IMR-90 (cell line): ENCODE measurements at regions not wholly inside any gene's neighbourhood (a gene's known extent, or its start where the extent isn't known, plus 50 kb on each side); places are given as distances from the start of the nearest gene placed in this dataset.

ENCODE experiments used
- ATAC-seq: fragments of 200-7000 bp; cut with Tn5 transposase; 2 replicates; pipeline ENCODE4 v1.9.1; 2020; ENCODE audit warnings: low read depth, mild to moderate bottlenecking, moderate library complexity
- BruUV-seq: library from RNA; stranded (reverse); fragments of 400-500 nt; replicated peaks from 2 replicates; lab custom pipeline; 2021; lab: Mats Ljungman, UMichigan
- CTCF ChIA-PET: fragments of 300-600 bp; formaldehyde crosslinking; extraction: SDS; loops from one replicate; lab custom pipeline; 2021; ENCODE audit warnings: antibody characterized with exemption; lab: Yijun Ruan, JAX
- POLR2A ChIA-PET: fragments of 300-600 bp; sonication (Branson Sonifier 250); formaldehyde crosslinking; loops from one replicate; lab custom pipeline; 2022; ENCODE audit warnings: antibody characterized with exemption; ENCODE audit not compliant: unreplicated experiment; lab: Charles Lee
- DNase-seq: peaks from one replicate; pipeline ENCODE4 v3.0.0; 2013
- H2AFZ ChIP-seq: replicated peaks from 2 replicates; pipeline ENCODE3; 2013; ENCODE audit warnings: low read length, mild to moderate bottlenecking; ENCODE audit not compliant: poor library complexity
- H2AK5ac ChIP-seq: 2 replicates; pipeline ENCODE4 v1.6.1; 2013; ENCODE audit warnings: low read depth, low read length, inconsistent platforms
- H2AK9ac ChIP-seq: replicated peaks from 2 replicates; pipeline ENCODE3; 2013; ENCODE audit warnings: mild to moderate bottlenecking, low read depth, low read length, moderate library complexity; ENCODE audit not compliant: poor library complexity
- H2BK120ac ChIP-seq: 2 replicates; pipeline ENCODE4 v1.6.1; 2013; ENCODE audit warnings: low read depth, low read length, inconsistent platforms
- H2BK15ac ChIP-seq: 3 replicates; pipeline ENCODE4 v1.6.1; 2013; ENCODE audit warnings: low read depth, low read length, inconsistent platforms
- H2BK20ac ChIP-seq: 2 replicates; pipeline ENCODE4 v1.6.1; 2013; ENCODE audit warnings: low read depth, mild to moderate bottlenecking, inconsistent platforms, low read length, moderate library complexity
- H2BK5ac ChIP-seq: 2 replicates; pipeline ENCODE4 v1.6.1; 2013; ENCODE audit warnings: mild to moderate bottlenecking, low read depth, low read length, inconsistent platforms; ENCODE audit not compliant: poor library complexity, severe bottlenecking
- H3K14ac ChIP-seq: replicated peaks from 2 replicates; pipeline ENCODE4 v1.6.1; 2013; ENCODE audit warnings: low read depth, low read length, inconsistent platforms
- H3K18ac ChIP-seq: 2 replicates; pipeline ENCODE4 v1.6.1; 2013; ENCODE audit warnings: low read depth, low read length, control low read depth
- H3K23ac ChIP-seq: 2 replicates; pipeline ENCODE4 v1.6.1; 2013; ENCODE audit warnings: low read depth, low read length, inconsistent platforms
- H3K27ac ChIP-seq: 2 replicates; pipeline ENCODE4 v1.5.1; 2013; ENCODE audit warnings: mild to moderate bottlenecking, control low read depth, low read length; ENCODE audit not compliant: insufficient read depth
- H3K27me3 ChIP-seq: 2 replicates; pipeline ENCODE4 v1.6.1; 2013; ENCODE audit warnings: low read length; ENCODE audit not compliant: control insufficient read depth, insufficient read depth
- H3K36me3 ChIP-seq: 2 replicates; pipeline ENCODE4 v1.6.1; 2013; ENCODE audit warnings: low read length, mixed read lengths; ENCODE audit not compliant: control insufficient read depth, insufficient read depth
- H3K4ac ChIP-seq: 2 replicates; pipeline ENCODE4 v1.6.1; 2013; ENCODE audit warnings: low read depth, low read length, inconsistent platforms
- H3K4me1 ChIP-seq: 2 replicates; pipeline ENCODE4 v1.6.1; 2013; ENCODE audit warnings: low read length, mixed read lengths; ENCODE audit not compliant: control insufficient read depth, insufficient read depth
- H3K4me2 ChIP-seq: 2 replicates; pipeline ENCODE4 v1.6.1; 2013; ENCODE audit warnings: low read depth, mild to moderate bottlenecking, control low read depth, low read length, moderate library complexity
- H3K4me3 ChIP-seq: 2 replicates; pipeline ENCODE4 v1.5.1; 2013; ENCODE audit warnings: low read depth, mild to moderate bottlenecking, control low read depth, low read length, moderate library complexity; ENCODE audit not compliant: insufficient read depth
- H3K56ac ChIP-seq: 2 replicates; pipeline ENCODE4 v1.6.1; 2013; ENCODE audit warnings: low read length, inconsistent platforms; ENCODE audit not compliant: insufficient read depth; ENCODE audit errors: extremely low read depth
- H3K79me1 ChIP-seq, 2 experiments: 2 replicates each; pipeline ENCODE4 v1.6.1; 2013; ENCODE audit warnings: low read length in 2 of 2, inconsistent platforms in 1 of 2, low read depth in 1 of 2
- H3K9ac ChIP-seq: 2 replicates; pipeline ENCODE4 v1.6.1; 2013; ENCODE audit warnings: low read depth, low read length, control low read depth
- H3K9me1 ChIP-seq: 2 replicates; pipeline ENCODE4 v1.6.1; 2013; ENCODE audit warnings: low read length, inconsistent platforms; ENCODE audit not compliant: insufficient read depth
- H3K9me3 ChIP-seq: 2 replicates; pipeline ENCODE4 v1.6.1; 2013; ENCODE audit warnings: low read length; ENCODE audit not compliant: control insufficient read depth, insufficient read depth
- H4K20me1 ChIP-seq: 2 replicates; pipeline ENCODE4 v1.6.1; 2013; ENCODE audit warnings: low read length, inconsistent platforms; ENCODE audit not compliant: insufficient read depth
- H4K5ac ChIP-seq: 2 replicates; pipeline ENCODE4 v1.6.1; 2013; ENCODE audit warnings: mild to moderate bottlenecking, low read depth, low read length, control low read depth
- H4K8ac ChIP-seq, 2 experiments: 2 replicates each; pipeline ENCODE4 v1.6.1; 2013; ENCODE audit warnings: low read depth in 2 of 2, low read length in 2 of 2, control low read depth in 1 of 2, inconsistent platforms in 1 of 2
- H4K91ac ChIP-seq: 2 replicates; pipeline ENCODE4 v1.6.1; 2013; ENCODE audit warnings: low read depth, low read length, inconsistent platforms; ENCODE audit not compliant: insufficient read depth
- BHLHE40 ChIP-seq: fragments of 150-350 bp; IDR thresholded peaks from 2 replicates; pipeline ENCODE4 v1.6.1; 2016; ENCODE audit warnings: mild to moderate bottlenecking, low read depth, low read length
- CEBPB ChIP-seq: IDR thresholded peaks from 2 replicates; pipeline ENCODE4 v1.6.1; 2012; ENCODE audit warnings: low read depth, low read length, improper control_type of control experiment
- CHD1 ChIP-seq: IDR thresholded peaks from 2 replicates; pipeline ENCODE4 v1.6.1; 2012; ENCODE audit warnings: low read depth, low read length, improper control_type of control experiment
- FOS ChIP-seq: fragments of 150-350 bp; IDR thresholded peaks from 2 replicates; pipeline ENCODE4 v1.6.1; 2016; ENCODE audit warnings: low read depth, low read length
- MAFK ChIP-seq: IDR thresholded peaks from 2 replicates; pipeline ENCODE4 v1.6.1; 2012; ENCODE audit warnings: low read depth, low read length, improper control_type of control experiment
- MAZ ChIP-seq: IDR thresholded peaks from 2 replicates; pipeline ENCODE4 v1.6.1; 2012; ENCODE audit warnings: low read depth, mild to moderate bottlenecking, low read length, improper control_type of control experiment, moderate library complexity, borderline replicate concordance
- NFE2L2 ChIP-seq: fragments of 150-350 bp; IDR thresholded peaks from 2 replicates; pipeline ENCODE4 v1.6.1; 2016; ENCODE audit warnings: low read depth, mild to moderate bottlenecking, low read length
- POLR2A ChIP-seq: IDR thresholded peaks from 2 replicates; pipeline ENCODE4 v1.6.1; 2012; ENCODE audit warnings: mild to moderate bottlenecking, low read depth, low read length
- RAD21 ChIP-seq: IDR thresholded peaks from 2 replicates; pipeline ENCODE4 v1.6.1; 2012; ENCODE audit warnings: low read length, improper control_type of control experiment
- RCOR1 ChIP-seq: IDR thresholded peaks from 2 replicates; pipeline ENCODE4 v1.6.1; 2012; ENCODE audit warnings: mild to moderate bottlenecking, low read length, improper control_type of control experiment; ENCODE audit not compliant: insufficient replicate concordance
- RFX5 ChIP-seq: IDR thresholded peaks from 2 replicates; pipeline ENCODE4 v1.8.0; 2012; ENCODE audit warnings: low read depth, mild to moderate bottlenecking, low read length, moderate library complexity
- WGBS, 2 experiments: methylation state at CpG; one replicate each; pipeline versions ENCODE4 v1.1.5 to v1.1.7; 2013; ENCODE audit warnings: missing lambda C conversion rate in 2 of 2; ENCODE audit not compliant: insufficient read length in 1 of 2; ENCODE audit errors: extremely low coverage in 2 of 2; 5-methylcytosine and 5-hydroxymethylcytosine counted together
- dilution Hi-C: fragments of 300-500 bp; cut with HindIII; formaldehyde crosslinking; loops from one replicate; pipeline ENCODE4 v1.14.3; 2018; ENCODE audit warnings: low sequenced_read_pairs; ENCODE audit not compliant: unreplicated experiment
- in situ Hi-C: fragments of 300-500 bp; cut with MboI; formaldehyde crosslinking; loops from 3 replicates; pipeline ENCODE4 v1.14.3; 2019; ENCODE audit warnings: low sequenced_read_pairs, inconsistent platforms, mixed read lengths
- intact Hi-C: fragments of 100-400 bp; cut with micrococcal nuclease; formaldehyde crosslinking; loops from 2 replicates; pipeline ENCODE4 v1.10.0; 2022
- TF ChIP-seq, protein P1 (sequence below): conservative IDR thresholded peaks from 2 replicates; pipeline ENCODE4 v1.5.1; 2012; ENCODE audit warnings: mild to moderate bottlenecking, low read depth, low read length, improper control_type of control experiment
- TF ChIP-seq, protein P2 (sequence below): fragments of 150-350 bp; IDR thresholded peaks from 2 replicates; pipeline ENCODE4 v1.6.1; 2017; ENCODE audit warnings: mild to moderate bottlenecking, antibody characterized with exemption, low read length, low read depth
- TF ChIP-seq, protein P3 (sequence below): fragments of 150-350 bp; IDR thresholded peaks from 2 replicates; pipeline ENCODE4 v1.6.1; 2016; ENCODE audit warnings: low read depth, mild to moderate bottlenecking, low read length, moderate library complexity, borderline replicate concordance

DNA sequence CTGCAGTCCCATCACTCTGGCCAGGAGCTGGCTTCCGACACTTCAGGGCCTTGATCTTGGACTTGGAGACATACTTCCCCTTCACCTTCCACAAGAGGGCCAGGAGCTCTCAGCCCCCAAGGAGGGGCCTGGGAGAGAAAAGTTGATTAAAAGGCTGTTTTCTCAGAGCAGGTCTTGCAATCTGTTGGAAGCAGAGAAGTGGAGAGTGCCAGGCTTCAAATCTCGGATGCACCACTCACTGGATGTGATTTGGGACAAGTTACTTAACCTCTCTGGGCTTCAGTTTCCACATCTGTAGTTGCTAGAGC, 255.3 kb downstream of the CYP26B1 start:
- Histone ChIP-seq H3K79me1 (no peaks in the 10 kb centered on the region), H3K18ac (no peak overlapping the region), H2BK5ac (no peak overlapping the region), H3K23ac (no peak overlapping the region), H3K9me3 (no peaks in the 10 kb centered on the region), H2BK20ac (no peak overlapping the region), H2AFZ (no peak overlapping the region), H3K14ac (no peak overlapping the region), H3K36me3 (no peaks in the 10 kb centered on the region), H2BK15ac (no peak overlapping the region), H3K4me3 (no peak overlapping the region), H4K91ac (no peak overlapping the region), H3K27ac (no peak overlapping the region), H2AK9ac (no peak overlapping the region), H3K9me1 (no peaks in the 10 kb centered on the region), H2BK120ac (no peak overlapping the region), H3K56ac (no peak overlapping the region), H4K20me1 (no peaks in the 10 kb centered on the region), H3K9ac (no peak overlapping the region), H3K4me2 (no peak overlapping the region), H3K27me3 (peaks cover 34% of the 10 kb centered on the region), H2AK5ac (no peak overlapping the region), H4K8ac (no peak overlapping the region), H4K5ac (no peak overlapping the region), H3K4ac (no peak overlapping the region), H3K4me1 (no peaks in the 10 kb centered on the region)
- no peak for TF ChIP-seq CHD1
- no peak for TF ChIP-seq MAZ
- TF ChIP-seq NFE2L2, result no peak
- no peak for TF ChIP-seq POLR2A
- TF ChIP-seq, protein P1, sequence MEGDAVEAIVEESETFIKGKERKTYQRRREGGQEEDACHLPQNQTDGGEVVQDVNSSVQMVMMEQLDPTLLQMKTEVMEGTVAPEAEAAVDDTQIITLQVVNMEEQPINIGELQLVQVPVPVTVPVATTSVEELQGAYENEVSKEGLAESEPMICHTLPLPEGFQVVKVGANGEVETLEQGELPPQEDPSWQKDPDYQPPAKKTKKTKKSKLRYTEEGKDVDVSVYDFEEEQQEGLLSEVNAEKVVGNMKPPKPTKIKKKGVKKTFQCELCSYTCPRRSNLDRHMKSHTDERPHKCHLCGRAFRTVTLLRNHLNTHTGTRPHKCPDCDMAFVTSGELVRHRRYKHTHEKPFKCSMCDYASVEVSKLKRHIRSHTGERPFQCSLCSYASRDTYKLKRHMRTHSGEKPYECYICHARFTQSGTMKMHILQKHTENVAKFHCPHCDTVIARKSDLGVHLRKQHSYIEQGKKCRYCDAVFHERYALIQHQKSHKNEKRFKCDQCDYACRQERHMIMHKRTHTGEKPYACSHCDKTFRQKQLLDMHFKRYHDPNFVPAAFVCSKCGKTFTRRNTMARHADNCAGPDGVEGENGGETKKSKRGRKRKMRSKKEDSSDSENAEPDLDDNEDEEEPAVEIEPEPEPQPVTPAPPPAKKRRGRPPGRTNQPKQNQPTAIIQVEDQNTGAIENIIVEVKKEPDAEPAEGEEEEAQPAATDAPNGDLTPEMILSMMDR, result no peak
- TF ChIP-seq RFX5, result no peak
- no peak for TF ChIP-seq RCOR1
- no peak for TF ChIP-seq CEBPB
- TF ChIP-seq FOS, result no peak
- TF ChIP-seq BHLHE40, result no peak
- TF ChIP-seq, protein P2, sequence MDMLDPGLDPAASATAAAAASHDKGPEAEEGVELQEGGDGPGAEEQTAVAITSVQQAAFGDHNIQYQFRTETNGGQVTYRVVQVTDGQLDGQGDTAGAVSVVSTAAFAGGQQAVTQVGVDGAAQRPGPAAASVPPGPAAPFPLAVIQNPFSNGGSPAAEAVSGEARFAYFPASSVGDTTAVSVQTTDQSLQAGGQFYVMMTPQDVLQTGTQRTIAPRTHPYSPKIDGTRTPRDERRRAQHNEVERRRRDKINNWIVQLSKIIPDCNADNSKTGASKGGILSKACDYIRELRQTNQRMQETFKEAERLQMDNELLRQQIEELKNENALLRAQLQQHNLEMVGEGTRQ, result no peak
- TF ChIP-seq RAD21, result no peak
- no peak for TF ChIP-seq MAFK
- TF ChIP-seq, protein P3, sequence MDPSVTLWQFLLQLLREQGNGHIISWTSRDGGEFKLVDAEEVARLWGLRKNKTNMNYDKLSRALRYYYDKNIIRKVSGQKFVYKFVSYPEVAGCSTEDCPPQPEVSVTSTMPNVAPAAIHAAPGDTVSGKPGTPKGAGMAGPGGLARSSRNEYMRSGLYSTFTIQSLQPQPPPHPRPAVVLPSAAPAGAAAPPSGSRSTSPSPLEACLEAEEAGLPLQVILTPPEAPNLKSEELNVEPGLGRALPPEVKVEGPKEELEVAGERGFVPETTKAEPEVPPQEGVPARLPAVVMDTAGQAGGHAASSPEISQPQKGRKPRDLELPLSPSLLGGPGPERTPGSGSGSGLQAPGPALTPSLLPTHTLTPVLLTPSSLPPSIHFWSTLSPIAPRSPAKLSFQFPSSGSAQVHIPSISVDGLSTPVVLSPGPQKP, result no peak
- ChIA-PET POLR2A (no interaction called here), CTCF (no interaction called here)
- in situ Hi-C loops, result no loop called here
- no TSS peak for BruUV-seq
- ATAC-seq (no peak), DNase-seq (no peak)
- intact Hi-C loops, result no loop called here
- dilution Hi-C loops, result no loop called here
- WGBS, 2 experiments, result no CpG with 5 or more reads among the region's 2 CpGs
